ENCODE measurements at regions not wholly inside any gene's neighbourhood (a gene's known extent, or its start where the extent isn't known, plus 50 kb on each side); places are given as distances from the start of the nearest gene placed in this dataset.
"Not testable (repeated sequence)": the region's sequence is repeated elsewhere in the genome, so short reads cannot be mapped to it uniquely, and the experiment has no call there.

DNA sequence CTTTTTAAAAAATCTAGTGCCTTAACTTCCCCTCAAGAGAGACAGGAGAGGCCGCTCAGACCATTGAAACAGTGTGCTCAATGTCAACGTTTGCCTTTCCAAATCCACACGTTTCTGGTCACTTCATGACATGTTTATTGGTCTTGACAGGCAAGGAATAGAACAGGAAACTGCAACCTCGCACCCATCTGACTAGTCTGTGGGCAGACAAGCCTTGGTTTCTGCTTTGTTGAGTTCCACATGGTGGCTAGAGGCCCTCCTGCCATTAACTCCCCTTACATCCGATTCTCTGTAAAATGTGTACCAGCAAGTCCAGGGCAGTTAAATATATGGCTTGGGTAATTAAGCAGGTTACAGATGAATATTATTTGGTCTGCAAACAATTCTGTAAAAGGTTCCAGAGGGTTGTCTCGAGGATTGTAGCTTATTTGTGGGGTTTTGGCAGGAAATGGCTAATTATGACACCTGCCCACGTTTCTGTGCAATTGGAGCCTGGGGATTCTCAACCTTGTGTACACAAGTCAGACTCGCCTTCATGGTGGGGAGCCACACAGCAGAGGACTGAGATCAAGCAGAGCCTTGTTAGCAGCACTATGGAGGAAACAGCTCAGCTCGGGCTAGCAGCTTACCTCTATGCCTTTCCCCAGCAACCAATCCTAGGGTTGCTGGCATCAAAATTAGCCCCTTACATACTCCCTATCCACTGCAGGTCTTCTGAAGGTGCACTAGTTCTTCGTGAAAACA, 317.5 kb upstream of the IGF1R start:
- DNase-seq (ENCODE audit: low spot score), result no peak

DNA sequence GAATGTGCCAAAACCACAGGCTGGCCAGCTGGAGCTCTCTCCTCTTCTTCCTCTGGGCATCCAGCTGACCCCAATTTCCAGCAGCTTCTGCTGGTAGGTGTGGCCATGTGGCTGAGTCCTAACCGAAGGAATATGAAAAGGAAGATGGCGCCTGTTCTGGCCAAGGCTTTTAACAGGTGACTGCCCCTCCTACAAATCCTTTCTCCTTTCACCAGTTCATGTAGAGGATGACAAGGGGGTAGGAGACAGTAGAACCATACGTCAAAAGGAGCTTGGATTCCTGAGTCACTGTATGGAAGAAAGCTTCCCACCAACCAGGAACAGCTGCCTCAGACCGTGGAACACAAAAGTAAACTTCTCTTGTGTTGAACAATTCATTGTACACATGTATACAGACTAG, 316.7 kb upstream of the IGF1R start:
- no peak for DNase-seq (ENCODE audit: low spot score)

DNA sequence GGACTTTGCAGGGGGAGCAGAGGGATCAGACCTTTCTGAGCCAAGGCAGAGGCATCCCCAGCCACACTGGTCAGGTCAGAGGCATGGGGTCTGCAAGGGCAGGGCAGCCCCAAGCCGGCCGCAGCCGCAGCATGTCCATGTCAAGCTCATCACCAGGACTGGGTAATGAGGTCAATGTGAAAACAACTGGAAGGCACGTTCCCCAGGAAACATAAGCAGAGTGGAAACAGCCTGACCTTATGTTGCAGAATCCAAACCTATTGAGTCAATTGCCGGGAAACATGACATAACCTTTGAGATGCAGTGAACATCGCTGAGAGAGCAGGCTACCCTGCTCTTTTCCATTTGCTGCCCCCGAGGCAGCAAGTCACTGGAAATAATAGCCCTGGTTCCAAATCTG, 315.1 kb upstream of the IGF1R start:
- no peak for DNase-seq (ENCODE audit: low spot score)

DNA sequence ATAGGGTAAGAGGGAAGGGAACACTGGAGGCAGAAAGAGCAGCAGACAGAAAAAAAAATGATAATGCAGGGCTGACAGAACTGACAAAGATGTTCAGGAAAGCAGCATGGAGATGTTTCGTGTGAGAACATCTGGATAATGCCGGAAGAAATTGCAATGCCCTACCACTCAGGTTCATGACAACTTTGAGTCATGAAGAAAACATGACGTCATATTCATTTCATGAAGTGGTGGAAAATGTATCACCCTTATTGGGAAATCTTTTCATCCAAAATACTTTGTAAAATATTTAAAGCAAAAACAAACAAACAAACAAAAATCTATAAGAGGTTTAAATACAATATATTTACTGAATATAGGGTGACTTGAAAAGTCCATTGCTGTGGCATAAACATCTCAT, 305.4 kb upstream of the IGF1R start:
- DNase-seq (ENCODE audit: low spot score), result no peak

DNA sequence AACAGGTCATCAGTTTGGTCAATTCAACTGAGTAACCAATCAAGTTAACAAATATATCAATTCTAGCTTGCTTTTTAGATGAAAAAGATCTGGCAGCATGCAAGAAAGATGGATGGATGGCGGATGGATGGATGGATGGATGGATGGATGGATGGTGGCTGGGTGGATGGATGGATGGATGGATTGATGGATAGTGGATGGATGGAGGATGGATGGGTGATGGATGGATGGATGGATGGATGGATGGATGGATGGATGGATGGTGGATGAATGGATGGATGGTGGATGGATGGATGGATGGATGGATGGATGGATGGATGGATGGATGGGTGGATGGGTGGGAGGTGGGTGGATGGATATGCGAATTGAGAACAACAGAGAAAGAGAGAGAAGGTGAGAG, 303.7 kb upstream of the IGF1R start:
- DNase-seq (ENCODE audit: low spot score), result no peak

DNA sequence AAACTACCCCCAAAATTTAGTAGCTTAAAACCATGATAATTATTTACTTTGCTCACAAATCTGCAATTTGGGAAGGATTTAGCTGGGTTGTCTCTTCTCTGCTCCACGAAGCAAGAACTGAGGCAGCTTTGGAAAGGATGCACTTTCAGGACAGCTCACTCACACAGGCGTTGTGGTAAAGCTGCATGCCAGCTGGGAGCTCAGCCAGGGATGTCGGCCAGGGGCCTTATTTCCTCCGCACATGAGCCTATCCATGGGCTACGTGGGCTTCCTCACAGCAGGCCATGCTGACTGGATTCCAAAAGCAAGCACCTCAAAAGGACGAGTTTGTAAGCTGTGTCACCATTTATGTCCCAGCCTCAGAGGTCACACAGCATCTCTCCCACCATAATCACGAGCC, 301.3 kb upstream of the IGF1R start:
- peak; percentile 28 for DNase-seq (ENCODE audit: low spot score)

DNA sequence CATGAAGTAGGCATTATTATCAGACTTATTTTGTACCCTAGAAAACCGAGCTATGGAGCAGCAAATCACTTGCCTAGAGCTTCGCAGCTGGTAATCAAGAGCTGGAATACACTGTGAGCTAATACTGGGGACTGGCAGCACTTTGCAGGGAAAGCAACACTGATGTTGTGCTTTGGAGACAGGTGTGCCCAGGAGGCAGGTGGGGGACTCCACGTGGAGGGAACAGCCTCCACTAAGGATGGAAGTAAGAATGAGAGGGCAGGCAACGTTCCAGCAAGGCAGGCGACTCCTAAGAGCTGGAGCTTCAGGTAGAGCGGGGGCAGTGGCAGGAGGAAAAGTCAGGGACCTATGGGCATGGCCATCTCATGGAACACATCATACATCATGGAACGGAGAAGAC, 300.5 kb upstream of the IGF1R start:
- no peak for DNase-seq (ENCODE audit: low spot score)

DNA sequence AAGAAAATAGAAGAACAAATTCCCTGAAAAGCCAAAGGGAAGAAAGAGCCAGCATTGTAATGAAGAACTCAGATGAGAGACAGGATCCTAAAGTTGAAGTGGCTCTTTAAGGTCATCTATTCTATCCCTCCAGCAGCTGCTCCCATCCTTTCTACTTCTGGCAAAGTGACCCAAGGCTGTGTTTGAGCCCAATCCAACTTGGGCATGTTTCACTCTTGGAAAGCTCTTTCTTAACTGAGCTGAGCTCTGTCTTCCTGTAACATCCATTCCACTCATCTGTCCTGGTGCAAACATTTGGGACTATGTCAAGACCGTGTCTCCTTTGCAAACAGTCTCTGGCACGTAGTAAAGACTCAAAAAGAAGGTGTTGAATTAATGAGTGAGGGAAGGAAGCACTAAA, 298.1 kb upstream of the IGF1R start:
- DNase-seq (ENCODE audit: low spot score), result no peak

DNA sequence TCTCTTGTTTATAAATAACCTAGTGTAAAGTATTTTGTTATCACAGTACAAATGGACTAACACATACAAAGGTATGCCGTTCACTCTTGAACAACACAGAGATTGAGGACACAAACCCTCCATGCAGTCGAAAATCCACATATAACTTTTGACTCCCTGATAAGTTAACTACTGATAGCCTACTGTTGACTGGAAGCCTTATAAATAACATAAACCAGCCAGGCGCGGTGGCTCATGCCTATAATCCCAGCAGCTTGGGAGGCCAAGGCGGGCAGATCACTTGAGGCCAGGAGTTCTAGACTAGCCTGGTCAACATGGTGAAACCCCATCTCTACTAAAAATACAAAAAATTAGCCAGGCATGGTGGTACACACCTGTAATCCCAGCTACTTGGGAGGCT, 290.1 kb upstream of the IGF1R start:
- not testable (repeated sequence) for DNase-seq (ENCODE audit: low spot score)

DNA sequence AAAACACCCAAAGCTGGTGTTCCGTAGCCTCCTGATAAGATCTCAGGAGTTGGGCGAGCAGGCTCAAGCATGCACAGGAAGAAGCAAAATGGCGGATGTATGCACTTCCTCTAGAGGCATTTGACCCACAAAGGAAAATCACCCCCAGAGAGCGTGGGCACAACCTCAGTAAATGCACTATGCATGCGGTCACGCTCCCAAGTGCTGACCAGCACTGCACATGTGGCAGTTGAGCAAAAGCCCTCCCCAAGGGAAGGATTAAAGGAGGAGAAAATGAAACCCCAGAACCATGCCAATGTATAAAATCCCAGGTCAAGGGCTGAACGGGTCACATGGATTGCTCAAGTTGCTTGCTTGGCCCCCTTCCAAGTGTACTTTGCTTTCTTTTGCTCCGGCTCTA, 289.4 kb upstream of the IGF1R start:
- DNase-seq (ENCODE audit: low spot score), result no peak

DNA sequence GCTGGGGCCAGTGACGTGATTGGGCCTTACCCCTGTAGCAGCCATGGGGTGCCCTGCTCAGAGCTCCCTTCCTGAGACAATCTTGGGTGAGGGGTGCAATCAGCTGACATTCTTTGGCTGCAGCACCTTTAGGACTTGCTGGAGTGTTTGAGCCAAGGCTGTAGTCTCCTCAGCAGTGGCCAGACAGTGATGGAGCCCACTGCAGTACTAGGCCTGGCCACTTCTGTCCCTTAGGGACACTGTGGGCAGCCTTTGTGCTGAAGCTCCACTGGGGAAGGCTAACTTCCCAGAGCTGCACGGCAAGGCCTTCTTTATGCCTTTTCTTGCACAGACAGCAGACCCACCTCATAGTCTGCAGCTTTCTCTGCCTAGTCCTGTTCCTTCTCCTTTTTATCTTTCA, 284.9 kb upstream of the IGF1R start:
- DNase-seq (ENCODE audit: low spot score), result no peak

DNA sequence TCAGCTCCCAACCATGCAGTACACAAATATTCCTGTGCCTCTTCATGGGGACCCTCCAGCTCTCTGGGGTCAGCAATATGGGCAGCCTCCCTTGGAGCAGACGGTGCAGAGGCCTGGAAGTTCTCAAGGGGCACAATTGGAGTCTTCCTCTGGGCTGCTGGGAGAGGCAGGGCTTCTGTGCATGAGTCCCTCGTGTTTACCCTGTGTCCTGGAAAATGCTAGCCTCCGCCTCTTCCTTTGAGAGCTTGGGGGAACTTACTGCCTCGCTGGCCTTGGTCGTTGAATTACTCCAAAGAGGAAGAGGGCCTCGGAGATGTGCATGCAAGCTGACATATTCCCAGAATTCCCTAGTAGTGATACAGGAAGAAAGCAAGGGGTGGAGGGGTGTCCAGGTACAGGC, 284.4 kb upstream of the IGF1R start:
- no peak for DNase-seq (ENCODE audit: low spot score)

DNA sequence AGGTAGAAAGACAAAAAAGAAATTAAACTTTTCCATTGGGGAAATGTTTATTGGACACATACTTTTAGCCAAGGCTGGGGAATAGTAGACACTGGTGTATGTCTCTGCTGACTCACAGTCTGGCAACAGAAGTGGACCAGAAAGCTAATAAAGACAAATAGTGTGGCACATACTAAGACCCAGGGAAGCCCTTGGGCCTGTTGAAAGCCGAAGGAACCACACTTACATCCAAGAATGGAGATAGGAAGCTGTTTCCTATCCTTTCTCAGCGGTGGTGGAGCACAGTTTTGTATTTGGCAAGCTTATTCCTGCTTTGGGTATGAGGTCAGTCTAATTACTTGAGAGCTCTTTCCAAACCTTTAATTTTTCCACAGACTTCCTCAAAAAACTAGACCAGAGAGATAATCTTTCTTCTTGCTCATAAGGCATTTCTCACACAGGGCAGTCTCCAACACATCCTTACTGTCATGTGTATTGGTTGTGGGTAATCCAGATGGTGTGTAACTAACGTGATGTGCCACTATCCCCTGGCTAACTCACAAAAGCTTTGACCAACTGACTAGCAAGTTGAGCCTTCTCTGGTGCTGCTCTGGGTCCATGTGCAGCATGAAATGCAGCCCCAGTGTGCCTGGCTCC, 279.1 kb upstream of the IGF1R start:
- no peak for DNase-seq (ENCODE audit: low spot score)

DNA sequence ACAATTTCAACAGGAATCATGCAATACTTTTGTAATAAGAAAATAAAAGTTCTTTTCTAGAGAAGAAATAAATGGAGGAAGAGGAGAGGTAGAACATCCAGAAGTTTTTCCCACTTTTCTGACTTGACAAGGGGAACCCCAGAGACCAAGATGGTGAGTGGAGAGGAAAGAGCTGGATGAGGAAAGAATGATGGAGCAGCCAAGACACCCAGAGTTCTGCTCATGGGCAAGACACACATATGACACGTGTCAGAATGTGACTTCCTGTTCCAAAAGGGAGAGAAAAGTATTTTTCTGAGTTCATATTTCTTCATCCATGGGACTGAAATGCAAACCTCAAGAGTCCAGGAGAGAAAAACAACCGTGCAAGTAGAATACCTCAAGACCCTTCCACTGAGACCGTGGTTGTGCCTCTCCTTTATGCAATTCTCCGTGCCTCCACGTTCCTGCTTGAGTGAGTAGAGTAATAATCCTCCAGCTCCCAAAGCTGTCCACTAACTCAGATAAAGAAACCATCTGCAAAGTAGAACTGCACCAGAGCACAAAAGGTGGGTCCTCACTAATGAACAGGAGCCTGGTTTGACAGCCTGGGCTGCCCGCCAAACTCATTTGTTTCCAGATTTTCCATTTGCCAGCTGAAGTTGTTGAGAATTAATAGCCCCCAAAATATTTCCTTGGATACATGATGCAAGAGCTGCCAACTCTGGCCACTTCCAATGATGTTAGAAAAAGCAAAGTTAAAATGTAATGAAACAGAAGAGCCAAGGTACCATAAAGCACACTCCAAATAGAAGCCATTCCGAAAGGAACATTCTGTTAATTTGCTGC, 272.6 kb upstream of the IGF1R start:
- no peak for DNase-seq (ENCODE audit: low spot score)

DNA sequence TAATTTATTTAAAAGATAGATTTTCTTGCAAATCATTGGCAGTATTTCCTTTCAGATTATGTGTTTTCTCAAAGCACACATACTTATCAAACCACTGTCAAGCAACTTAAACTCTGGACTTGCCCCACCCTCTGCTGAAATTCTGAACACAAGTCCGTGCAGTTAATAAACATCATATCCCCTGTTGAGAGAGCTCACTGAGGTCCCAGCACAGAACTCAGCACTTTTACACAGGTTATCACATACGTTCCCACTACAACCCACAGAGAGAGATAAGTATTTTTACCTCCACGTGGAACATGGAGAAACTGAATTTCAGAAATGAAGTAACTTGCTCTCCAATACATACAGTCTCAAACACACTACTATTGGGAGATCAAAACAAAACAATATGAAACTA, 267.6 kb upstream of the IGF1R start:
- no peak for DNase-seq (ENCODE audit: low spot score)

DNA sequence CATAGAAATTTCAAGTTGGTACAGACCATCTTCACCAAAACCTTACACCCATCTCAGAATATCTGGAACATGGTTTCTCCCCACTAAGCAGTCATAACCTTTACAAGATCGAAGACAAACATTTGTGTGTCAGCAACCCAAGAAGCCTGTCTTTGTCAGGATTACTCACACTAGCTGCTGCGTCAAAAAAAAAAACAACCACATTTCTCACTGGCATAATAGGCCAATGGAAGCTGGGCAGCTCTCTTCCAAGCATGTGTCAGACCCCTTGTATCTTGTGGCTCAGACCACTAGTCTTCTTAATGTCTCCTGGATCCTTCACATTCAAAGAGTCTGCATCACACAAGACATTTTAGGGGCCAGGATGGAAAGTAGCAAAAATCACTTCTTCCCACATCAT, 266.9 kb upstream of the IGF1R start:
- peak; percentile 73 for DNase-seq (ENCODE audit: low spot score)

DNA sequence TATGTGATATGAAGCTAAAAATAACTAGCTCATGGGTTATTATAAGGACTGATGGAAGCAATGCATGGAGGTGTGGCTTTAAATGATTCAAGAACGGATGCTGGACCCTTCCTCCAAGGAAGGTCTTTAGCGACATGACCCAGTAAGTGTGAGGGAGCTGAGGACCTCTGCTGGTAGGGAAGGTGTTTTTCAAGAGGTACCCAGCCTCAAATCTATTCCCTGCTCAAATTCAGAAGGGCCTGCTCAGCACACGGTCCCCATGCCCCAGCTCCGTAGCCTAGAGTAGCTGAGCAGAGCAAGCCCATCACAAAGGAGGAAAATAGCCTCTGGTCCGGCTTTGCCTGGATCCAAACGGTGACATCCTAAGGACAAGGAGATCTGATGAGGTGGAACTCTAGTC, 266.2 kb upstream of the IGF1R start:
- DNase-seq (ENCODE audit: low spot score), result no peak

DNA sequence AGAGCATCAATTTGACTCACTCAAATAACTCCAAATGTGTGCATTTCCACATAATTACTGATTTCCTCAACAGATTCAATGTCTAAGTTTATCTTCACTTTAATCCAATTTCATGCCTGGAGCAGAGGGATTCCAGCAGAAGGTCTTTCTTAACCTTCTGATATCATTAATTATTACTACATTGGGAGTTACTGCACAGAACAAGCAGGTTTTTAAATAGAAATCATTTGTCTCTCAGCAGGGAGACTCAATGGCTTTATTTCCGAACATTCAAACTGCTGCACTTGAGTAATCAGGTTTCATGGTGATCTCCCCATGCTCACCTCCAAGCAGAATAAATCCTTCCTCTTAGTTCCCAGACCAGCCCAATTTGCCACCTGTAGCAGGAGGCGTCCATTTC, 264.8 kb upstream of the IGF1R start:
- no peak for DNase-seq (ENCODE audit: low spot score)

DNA sequence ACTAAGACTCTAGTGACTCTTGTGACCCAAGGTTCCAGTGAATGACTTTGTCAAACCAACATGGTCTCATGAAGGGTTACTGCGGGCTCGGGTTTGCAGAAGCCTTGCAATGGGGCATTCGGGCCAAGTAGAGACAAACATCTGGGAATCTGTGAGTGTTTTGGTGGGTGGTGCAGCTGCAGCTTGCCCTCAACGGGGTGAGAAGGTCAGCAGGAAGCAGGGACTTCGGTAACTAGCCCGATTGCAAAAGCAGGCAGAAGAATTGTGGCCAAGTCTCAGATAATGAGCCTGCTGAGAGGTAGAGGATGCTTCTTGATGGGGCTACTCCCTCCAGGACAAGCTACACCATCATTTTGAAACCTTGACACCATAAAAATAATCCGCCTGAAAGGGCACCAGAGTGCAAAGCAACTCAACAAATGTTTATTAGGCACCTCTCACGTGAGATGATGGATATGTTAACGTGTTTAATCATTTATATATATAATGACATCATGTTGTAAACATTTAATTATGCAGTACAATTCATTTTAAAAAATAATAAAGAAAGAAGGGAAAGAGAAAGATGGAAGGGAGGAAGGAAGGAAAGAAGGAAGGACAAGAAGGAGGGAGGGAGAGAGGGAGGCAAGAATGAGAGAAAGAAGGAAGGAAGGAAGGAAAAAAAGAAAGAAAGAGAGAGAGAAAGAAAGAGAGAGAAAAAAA, 263.9 kb upstream of the IGF1R start:
- no peak for DNase-seq (ENCODE audit: low spot score)

DNA sequence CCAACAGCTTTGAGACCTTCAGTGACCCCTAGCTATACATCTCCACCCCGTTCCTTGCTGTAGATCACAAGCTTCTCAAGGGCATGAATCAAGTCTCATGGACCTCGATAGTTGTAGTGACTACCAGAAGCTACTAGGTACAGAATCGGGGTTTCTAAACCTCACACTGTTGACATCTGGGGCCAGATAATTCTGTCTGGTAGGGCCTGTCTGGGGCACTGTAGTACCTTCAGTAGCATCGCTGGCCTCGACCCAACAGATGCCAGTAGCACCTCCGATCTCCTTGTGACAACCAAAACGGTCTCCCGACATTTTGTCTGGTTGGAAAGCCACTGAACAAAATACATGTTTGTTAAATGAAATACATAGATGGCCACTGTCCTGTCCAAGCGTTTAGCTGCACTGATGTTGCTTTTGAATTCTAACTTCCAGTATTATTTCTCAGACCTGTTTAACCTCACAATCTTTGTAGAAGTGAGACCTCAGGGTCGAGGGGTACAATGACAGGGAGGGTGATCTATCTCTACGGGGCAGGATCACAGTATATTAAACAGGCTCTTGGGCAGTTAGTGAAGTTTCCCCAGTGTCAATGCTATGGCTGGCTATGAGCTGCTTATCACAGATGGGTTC, 262.5 kb upstream of the IGF1R start:
- DNase-seq (ENCODE audit: low spot score), result no peak

DNA sequence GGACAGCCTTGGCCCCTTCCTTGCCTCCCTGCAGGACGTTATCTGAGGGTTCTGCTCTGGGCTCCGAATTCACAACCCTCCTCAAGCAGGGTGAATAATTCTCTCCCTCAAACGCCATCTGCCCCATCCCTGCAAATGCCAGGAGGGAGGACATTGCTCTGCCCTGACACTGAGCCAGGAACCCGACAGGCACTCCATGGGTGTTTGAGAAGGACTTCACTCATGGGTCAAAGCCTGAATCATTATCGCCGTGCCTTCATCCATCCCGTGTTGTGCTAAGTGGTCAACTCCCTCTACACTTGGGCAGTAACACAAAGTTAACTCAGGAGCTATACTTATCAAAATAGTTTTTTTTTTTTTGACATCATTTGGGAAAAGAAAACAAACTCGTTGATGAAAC, 261.8 kb upstream of the IGF1R start:
- DNase-seq (ENCODE audit: low spot score), result no peak

DNA sequence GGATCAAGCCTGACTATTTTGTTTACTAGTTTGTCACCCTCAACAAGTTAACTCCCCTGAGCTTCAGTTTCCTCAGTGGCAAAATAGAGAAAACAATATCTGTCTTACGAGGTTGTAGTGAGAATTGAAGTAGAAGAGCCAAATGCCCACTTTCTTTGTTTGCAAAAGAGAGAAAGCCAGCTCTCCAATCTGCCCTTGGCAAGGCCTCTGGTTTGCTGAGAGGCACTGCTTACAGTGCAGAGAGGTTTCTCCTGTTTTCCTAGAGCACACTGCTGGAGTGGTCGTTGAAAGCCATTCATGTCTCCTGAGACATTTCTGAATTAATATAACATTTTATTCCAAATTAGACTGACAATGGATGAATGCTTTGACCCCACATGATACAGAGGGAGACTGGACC, 260.5 kb upstream of the IGF1R start:
- DNase-seq (ENCODE audit: low spot score), result no peak
